CD4-positive, alpha-beta T cell treated with Interleukin-12 subunit alpha and Interleukin-12 subunit beta, for 1 hour (primary cell): ENCODE measurements at regions not wholly inside any gene's neighbourhood (a gene's known extent, or its start where the extent isn't known, plus 50 kb on each side); places are given as distances from the start of the nearest gene placed in this dataset.

Source experiments
- DNase-seq: peaks from one replicate; pipeline ENCODE4 v3.0.0-alpha.2; 2020

- no peak for DNase-seq
Measured at GRCh38 chr6:54718541-54719023, 128.0 kb upstream of the FAM83B start.

- no peak for DNase-seq
Measured at GRCh38 chr6:54719131-54719530, 127.4 kb upstream of the FAM83B start.

GRCh38 chr6:54719633-54720032 is 126.9 kb upstream of the FAM83B start:
- DNase-seq, result no peak

GRCh38 chr6:54722328-54722727 is 124.2 kb upstream of the FAM83B start:
- no peak for DNase-seq

GRCh38 chr6:54729716-54730115 is 116.9 kb upstream of the FAM83B start:
- DNase-seq, result no peak

- DNase-seq, result no peak
Measured at GRCh38 chr6:54730767-54731630, 115.6 kb upstream of the FAM83B start.

GRCh38 chr6:54737247-54737646 is 109.3 kb upstream of the FAM83B start:
- DNase-seq, result no peak

GRCh38 chr6:54747955-54748354 is 98.6 kb upstream of the FAM83B start:
- no peak for DNase-seq

- no peak for DNase-seq
Measured at GRCh38 chr6:54754406-54754805, 92.2 kb upstream of the FAM83B start.

- no peak for DNase-seq
Measured at GRCh38 chr6:54758340-54758739, 88.2 kb upstream of the FAM83B start.

- no peak for DNase-seq
Measured at GRCh38 chr6:54768494-54768893, 78.1 kb upstream of the FAM83B start.

GRCh38 chr6:54770328-54770727 is 76.2 kb upstream of the FAM83B start:
- no peak for DNase-seq

GRCh38 chr6:54771968-54772367 is 74.6 kb upstream of the FAM83B start:
- no peak for DNase-seq

GRCh38 chr6:54772610-54773009 is 74.0 kb upstream of the FAM83B start:
- DNase-seq, result no peak

GRCh38 chr6:54775576-54775975 is 71.0 kb upstream of the FAM83B start:
- DNase-seq, result no peak

GRCh38 chr6:54776891-54777290 is 69.7 kb upstream of the FAM83B start:
- no peak for DNase-seq

- no peak for DNase-seq
Measured at GRCh38 chr6:54778731-54779130, 67.8 kb upstream of the FAM83B start.

GRCh38 chr6:54784011-54784410 is 62.6 kb upstream of the FAM83B start:
- DNase-seq, result no peak

GRCh38 chr6:54786154-54786553 is 60.4 kb upstream of the FAM83B start:
- no peak for DNase-seq

GRCh38 chr6:54787825-54788224 is 58.7 kb upstream of the FAM83B start:
- DNase-seq, result no peak
